ENCODE measurements at regions not wholly inside any gene's neighbourhood (a gene's known extent, or its start where the extent isn't known, plus 50 kb on each side); places are given as distances from the start of the nearest gene placed in this dataset.
"Not testable (repeated sequence)": the region's sequence is repeated elsewhere in the genome, so short reads cannot be mapped to it uniquely, and the experiment has no call there.

GRCh38 chr17:77087650-77088454 lies 52.9 kb upstream of the SEC14L1 start:
- no peak for DNase-seq

DNA sequence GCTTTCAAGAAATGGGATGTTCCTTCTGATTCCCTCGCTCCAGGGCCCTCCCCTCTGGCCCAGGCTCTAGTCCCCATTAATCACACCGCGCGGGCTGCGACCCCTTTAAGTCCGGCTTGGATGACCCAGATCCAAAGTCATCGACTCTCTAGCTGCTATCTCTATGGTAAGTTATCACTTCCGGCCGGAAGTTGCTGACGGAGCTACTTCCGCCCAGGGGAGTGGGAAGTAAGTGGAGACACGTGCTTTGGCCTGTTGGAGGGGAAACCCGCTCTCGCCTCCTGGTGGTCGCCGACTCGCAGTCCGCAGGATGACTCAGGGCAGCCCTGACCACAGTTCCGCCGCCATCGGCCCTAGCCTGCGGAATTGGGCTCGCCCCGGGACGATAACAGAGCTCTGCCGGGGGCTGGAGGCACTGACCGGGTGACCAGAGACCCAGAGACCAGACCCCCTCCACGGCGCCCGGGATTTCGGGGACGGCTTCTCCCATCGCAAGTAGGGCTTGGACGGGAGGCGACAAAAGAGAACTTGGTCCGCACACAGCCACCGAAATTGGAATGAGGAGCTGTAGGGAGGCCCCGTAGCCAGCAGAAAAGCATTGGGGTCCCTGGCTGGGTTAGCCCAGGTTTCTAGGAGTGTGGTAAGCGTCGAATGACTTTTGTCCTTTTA lies 52.2 kb upstream of the SEC14L1 start:
- DNase-seq: peak; percentile 90

- no peak for DNase-seq
These were observed 51.7 kb upstream of the SEC14L1 start for GRCh38 chr17:77089124-77089490.

GRCh38 chr17:77089949-77090348 lies 50.8 kb upstream of the SEC14L1 start:
- DNase-seq: not testable (repeated sequence)

- no peak for DNase-seq
These were observed 50.3 kb upstream of the SEC14L1 start for GRCh38 chr17:77090476-77090875.

Measured in NCI-H510A (cell line).